WI38 (cell line): ENCODE measurements at regions not wholly inside any gene's neighbourhood (a gene's known extent, or its start where the extent isn't known, plus 50 kb on each side); places are given as distances from the start of the nearest gene placed in this dataset.

Experiments
- H3K4me3 ChIP-seq: 2 replicates; pipeline ENCODE4 v1.5.1; 2011; ENCODE audit warnings: low read depth, mild to moderate bottlenecking, control low read depth, low read length
- TF ChIP-seq, protein P1 (sequence below): IDR thresholded peaks from 2 replicates; pipeline ENCODE4 v1.5.1; 2012; ENCODE audit warnings: low read depth, mild to moderate bottlenecking, control low read depth, low read length

DNA sequence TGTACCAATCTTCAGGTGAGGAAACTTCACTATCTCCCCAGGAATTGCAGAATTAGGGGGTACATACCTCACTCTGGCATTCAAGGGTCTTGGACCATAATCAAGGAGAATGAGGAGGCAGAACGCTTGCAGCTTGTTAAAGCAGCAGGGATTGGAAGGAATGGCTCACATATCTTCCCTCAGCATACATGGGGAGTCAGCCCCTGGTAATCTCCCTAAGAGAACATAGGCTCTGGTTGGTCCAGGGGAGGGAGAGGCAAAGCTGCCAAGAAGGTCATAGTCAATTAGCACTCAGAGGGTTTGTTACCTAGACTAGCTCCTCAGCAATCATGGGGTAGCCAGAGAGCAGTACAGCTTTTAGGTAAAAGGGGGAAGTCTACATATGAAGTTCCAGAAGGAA, 256.8 kb downstream of the INSC start:
- TF ChIP-seq, protein P1, sequence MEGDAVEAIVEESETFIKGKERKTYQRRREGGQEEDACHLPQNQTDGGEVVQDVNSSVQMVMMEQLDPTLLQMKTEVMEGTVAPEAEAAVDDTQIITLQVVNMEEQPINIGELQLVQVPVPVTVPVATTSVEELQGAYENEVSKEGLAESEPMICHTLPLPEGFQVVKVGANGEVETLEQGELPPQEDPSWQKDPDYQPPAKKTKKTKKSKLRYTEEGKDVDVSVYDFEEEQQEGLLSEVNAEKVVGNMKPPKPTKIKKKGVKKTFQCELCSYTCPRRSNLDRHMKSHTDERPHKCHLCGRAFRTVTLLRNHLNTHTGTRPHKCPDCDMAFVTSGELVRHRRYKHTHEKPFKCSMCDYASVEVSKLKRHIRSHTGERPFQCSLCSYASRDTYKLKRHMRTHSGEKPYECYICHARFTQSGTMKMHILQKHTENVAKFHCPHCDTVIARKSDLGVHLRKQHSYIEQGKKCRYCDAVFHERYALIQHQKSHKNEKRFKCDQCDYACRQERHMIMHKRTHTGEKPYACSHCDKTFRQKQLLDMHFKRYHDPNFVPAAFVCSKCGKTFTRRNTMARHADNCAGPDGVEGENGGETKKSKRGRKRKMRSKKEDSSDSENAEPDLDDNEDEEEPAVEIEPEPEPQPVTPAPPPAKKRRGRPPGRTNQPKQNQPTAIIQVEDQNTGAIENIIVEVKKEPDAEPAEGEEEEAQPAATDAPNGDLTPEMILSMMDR, result no peak
- no peak overlapping the region for H3K4me3 ChIP-seq

- no peak overlapping the region for H3K4me3 ChIP-seq
- TF ChIP-seq, protein P1, result no peak
Observed at GRCh38 chr11:15374418-15374817, 259.7 kb downstream of the INSC start.

- H3K4me3 ChIP-seq, result no peak overlapping the region
- TF ChIP-seq, protein P1, result no peak
Observed at GRCh38 chr11:15378941-15379340, 264.2 kb downstream of the INSC start.

- H3K4me3 ChIP-seq, result no peak overlapping the region
- TF ChIP-seq, protein P1, result no peak
Observed at GRCh38 chr11:15379483-15379882, 264.8 kb downstream of the INSC start.

GRCh38 chr11:15390857-15391256, 276.1 kb downstream of the INSC start:
- TF ChIP-seq, protein P1, result no peak
- no peak overlapping the region for H3K4me3 ChIP-seq

- TF ChIP-seq, protein P1, result no peak
- no peak overlapping the region for H3K4me3 ChIP-seq
Observed at GRCh38 chr11:15396778-15397177, 282.1 kb downstream of the INSC start.

DNA sequence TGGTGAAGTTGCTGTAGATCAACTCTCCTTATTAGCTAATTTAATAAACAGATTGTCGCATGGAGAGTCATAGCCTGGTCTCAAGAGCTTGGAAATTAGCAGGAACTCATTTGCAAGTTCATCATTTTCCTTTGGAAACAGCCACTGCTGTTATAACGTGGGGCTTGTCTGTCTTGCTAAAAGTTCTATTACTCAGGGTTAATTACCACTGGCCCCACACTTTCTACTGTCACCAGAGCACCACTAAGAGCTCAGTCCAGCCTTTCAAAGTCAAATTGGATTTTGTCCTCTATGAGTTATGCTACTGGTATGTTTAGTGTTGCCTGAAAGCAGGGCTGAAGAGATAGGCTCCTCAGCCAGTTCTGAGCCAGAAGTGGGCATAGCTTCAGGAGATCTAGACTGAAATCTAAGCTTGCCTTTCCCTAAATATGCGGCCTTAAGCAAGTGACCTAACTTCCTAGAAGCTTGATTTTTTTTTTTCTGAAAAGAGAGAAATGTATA, 292.2 kb downstream of the INSC start:
- TF ChIP-seq, protein P1, result no peak
- no peak overlapping the region for H3K4me3 ChIP-seq
